PC-3 (cell line): ENCODE measurements at regions not wholly inside any gene's neighbourhood (a gene's known extent, or its start where the extent isn't known, plus 50 kb on each side); places are given as distances from the start of the nearest gene placed in this dataset.

Experiments
- ATAC-seq: fragments of 200-7000 bp; cut with Tn5 transposase; 2 replicates; pipeline ENCODE4 v1.9.1; 2020; ENCODE audit warnings: mild to moderate bottlenecking, moderate library complexity
- BruUV-seq: library from RNA; stranded (reverse); fragments of 400-500 nt; replicated peaks from 2 replicates; lab custom pipeline; 2021; lab: Mats Ljungman, UMichigan
- CTCF ChIA-PET: fragments of 300-600 bp; sonication (Branson Sonifier 250); formaldehyde crosslinking; loops from one replicate; lab custom pipeline; 2022; ENCODE audit warnings: antibody characterized with exemption; lab: Charles Lee
- POLR2A ChIA-PET: fragments of 300-600 bp; sonication (Branson Sonifier 250); formaldehyde crosslinking; loops from one replicate; lab custom pipeline; 2022; ENCODE audit warnings: antibody characterized with exemption; ENCODE audit not compliant: unreplicated experiment; lab: Charles Lee
- DNase-seq: peaks from one replicate; pipeline ENCODE4 v3.0.0-alpha.2; 2015
- H2AFZ ChIP-seq: fragments of 300-600 bp; sonication (generic); 2 replicates; pipeline ENCODE4 v1.6.0; 2016; ENCODE audit warnings: antibody characterized with exemption, low read length
- H3F3A ChIP-seq: fragments of 300-600 bp; sonication (generic); one replicate; pipeline ENCODE4 v1.6.0; 2017; ENCODE audit warnings: antibody characterized with exemption, low read length, control low read depth, mild to moderate bottlenecking; ENCODE audit not compliant: unreplicated experiment
- H3K27ac ChIP-seq: fragments of 300-600 bp; sonication (generic); 2 replicates; pipeline ENCODE4 v1.5.1; 2016; ENCODE audit warnings: mild to moderate bottlenecking, low read length
- H3K27me3 ChIP-seq: fragments of 300-600 bp; sonication (generic); 2 replicates; pipeline ENCODE4 v1.6.1; 2016; ENCODE audit warnings: low read length, mixed read lengths
- H3K36me3 ChIP-seq: fragments of 300-600 bp; sonication (generic); 2 replicates; pipeline ENCODE4 v1.6.1; 2016; ENCODE audit warnings: low read depth, mixed run types, low read length, mixed read lengths
- H3K4me1 ChIP-seq: fragments of 300-600 bp; sonication (generic); 2 replicates; pipeline ENCODE4 v1.5.1; 2016; ENCODE audit warnings: low read length; ENCODE audit not compliant: insufficient read depth
- H3K4me2 ChIP-seq: fragments of 300-600 bp; sonication (generic); 2 replicates; pipeline ENCODE4 v1.6.0; 2016; ENCODE audit warnings: low read length
- H3K4me3 ChIP-seq: fragments of 300-600 bp; sonication (generic); 2 replicates; pipeline ENCODE4 v1.5.1; 2016; ENCODE audit warnings: mild to moderate bottlenecking, low read length, mixed read lengths
- H3K79me2 ChIP-seq: fragments of 300-600 bp; sonication (generic); 2 replicates; pipeline ENCODE4 v1.6.1; 2017; ENCODE audit warnings: low read length, mixed read lengths
- H3K9ac ChIP-seq: fragments of 300-600 bp; sonication (generic); 2 replicates; pipeline ENCODE4 v1.6.0; 2016; ENCODE audit warnings: mild to moderate bottlenecking, low read length
- H3K9me2 ChIP-seq: fragments of 300-600 bp; sonication (generic); replicated peaks from 2 replicates; pipeline ENCODE4 v1.6.1; 2016; ENCODE audit warnings: mixed run types, low read length, mixed read lengths
- H3K9me3 ChIP-seq: fragments of 300-600 bp; sonication (generic); 2 replicates; pipeline ENCODE4 v1.6.1; 2016; ENCODE audit warnings: low read length, mixed read lengths
- H4K20me1 ChIP-seq: fragments of 300-600 bp; sonication (generic); 2 replicates; pipeline ENCODE4 v1.6.1; 2016; ENCODE audit warnings: low read length, mixed read lengths
- CTCF ChIP-seq: fragments of 300-600 bp; sonication (generic); conservative IDR thresholded peaks from 2 replicates; pipeline ENCODE4 v1.5.1; 2017; ENCODE audit warnings: antibody characterized with exemption, low read depth, mild to moderate bottlenecking, low read length
- EZH2 ChIP-seq: fragments of 300-600 bp; sonication (generic); IDR thresholded peaks from one replicate; pipeline ENCODE4 v1.6.1; 2017; ENCODE audit warnings: antibody characterized with exemption, mild to moderate bottlenecking, low read length; ENCODE audit not compliant: unreplicated experiment
- EZH2phosphoT487 ChIP-seq: fragments of 300-600 bp; sonication (generic); IDR thresholded peaks from 2 replicates; pipeline ENCODE4 v1.6.1; 2018; ENCODE audit warnings: mild to moderate bottlenecking, antibody characterized with exemption, low read length, borderline replicate concordance
- intact Hi-C: fragments of 100-400 bp; cut with micrococcal nuclease; formaldehyde crosslinking; loops from 2 replicates; pipeline ENCODE4 v1.9.0; 2023

GRCh38 chr3:34881026-34881425 is 758.3 kb upstream of the ARPP21 start:
- intact Hi-C loops, result loop anchor here (1.0 to 10.0 kb wide), 4 partner anchors 88 to 1066 kb away; no protein-coding TSS in a partner anchor
- Histone ChIP-seq H2AFZ (no peak overlapping the region), H3K9ac (no peak overlapping the region), H3K27ac (no peak overlapping the region), H3K9me3 (peaks cover 35% of the 10 kb centered on the region), H4K20me1 (no peaks in the 10 kb centered on the region), H3K27me3 (no peaks in the 10 kb centered on the region), H3K4me1 (no peaks in the 10 kb centered on the region), H3F3A (no peaks in the 10 kb centered on the region), H3K9me2 (no peaks in the 10 kb centered on the region), H3K36me3 (no peaks in the 10 kb centered on the region), H3K79me2 (no peaks in the 10 kb centered on the region), H3K4me3 (no peak overlapping the region), H3K4me2 (no peak overlapping the region)
- POLR2A ChIA-PET, result no interaction called here
- TF ChIP-seq EZH2, result no peak
- no peak for TF ChIP-seq CTCF
- no peak for TF ChIP-seq EZH2phosphoT487
- DNase-seq (no peak), ATAC-seq (no peak)
- CTCF ChIA-PET, result interaction anchor here (1.0 kb wide), 1 partner anchor 1027 kb away, joined by 3 read pairs; no protein-coding TSS in a partner anchor
- BruUV-seq, result no TSS peak

- no peak for TF ChIP-seq EZH2
- no peak for TF ChIP-seq CTCF
- TF ChIP-seq EZH2phosphoT487, result no peak
- intact Hi-C loops, result loop anchor here (5.0 to 10.0 kb wide), 3 partner anchors 182 to 1065 kb away; no protein-coding TSS in a partner anchor
- Histone ChIP-seq H3K9ac (no peak overlapping the region), H3K4me1 (no peaks in the 10 kb centered on the region), H3K4me2 (no peak overlapping the region), H3K27me3 (no peaks in the 10 kb centered on the region), H3K27ac (no peak overlapping the region), H2AFZ (no peak overlapping the region), H3F3A (no peaks in the 10 kb centered on the region), H3K36me3 (no peaks in the 10 kb centered on the region), H3K9me2 (no peaks in the 10 kb centered on the region), H3K4me3 (no peak overlapping the region), H3K9me3 (peaks cover 36% of the 10 kb centered on the region), H3K79me2 (no peaks in the 10 kb centered on the region), H4K20me1 (no peaks in the 10 kb centered on the region)
- ChIA-PET POLR2A (no interaction called here), CTCF (no interaction called here)
- DNase-seq (no peak), ATAC-seq (peak; percentile 57; the same call in 1 of the 2 replicates)
- no TSS peak for BruUV-seq
Measured at GRCh38 chr3:34882764-34883163, 756.6 kb upstream of the ARPP21 start.

GRCh38 chr3:34884007-34884406 is 755.3 kb upstream of the ARPP21 start:
- H3K79me2 ChIP-seq, result no peaks in the 10 kb centered on the region
- no peaks in the 10 kb centered on the region for H3F3A ChIP-seq
- no peak overlapping the region for H2AFZ ChIP-seq
- peaks cover 42% of the 10 kb centered on the region for H3K9me3 ChIP-seq
- no peaks in the 10 kb centered on the region for H3K27me3 ChIP-seq
- no peaks in the 10 kb centered on the region for H3K36me3 ChIP-seq
- intact Hi-C loops, result loop anchor here (5.0 to 10.0 kb wide), 3 partner anchors 181 to 1063 kb away; no protein-coding TSS in a partner anchor
- H4K20me1 ChIP-seq, result no peaks in the 10 kb centered on the region
- H3K4me1 ChIP-seq, result no peaks in the 10 kb centered on the region
- DNase-seq (no peak), ATAC-seq (no peak)
- H3K4me2 ChIP-seq, result no peak overlapping the region
- no peak overlapping the region for H3K27ac ChIP-seq
- H3K9me2 ChIP-seq, result no peaks in the 10 kb centered on the region
- no peak overlapping the region for H3K9ac ChIP-seq
- TF ChIP-seq EZH2 (no peak), EZH2phosphoT487 (no peak), CTCF (no peak)
- ChIA-PET POLR2A (no interaction called here), CTCF (no interaction called here)
- no peak overlapping the region for H3K4me3 ChIP-seq
- no TSS peak for BruUV-seq
